Germinal center (tissue), 1 donor: ENCODE measurements at regions not wholly inside any gene's neighbourhood (a gene's known extent, or its start where the extent isn't known, plus 50 kb on each side); places are given as distances from the start of the nearest gene placed in this dataset.

ENCODE experiments used
- DNase-seq: peaks from one replicate; pipeline ENCODE4 v3.0.0; 2012; ENCODE audit warnings: mixed read lengths, low spot score

- DNase-seq, result no peak
These were observed 61.7 kb upstream of the PSD2 start for GRCh38 chr5:139733698-139734538.

- DNase-seq, result no peak
These were observed 61.1 kb upstream of the PSD2 start for GRCh38 chr5:139734539-139734916.

GRCh38 chr5:139738193-139739149 is 57.1 kb upstream of the PSD2 start:
- no peak for DNase-seq

- DNase-seq, result no peak
These were observed 56.2 kb upstream of the PSD2 start for GRCh38 chr5:139739150-139739974.

GRCh38 chr5:139740138-139740991 is 55.2 kb upstream of the PSD2 start:
- no peak for DNase-seq

- DNase-seq, result no peak
These were observed 54.5 kb upstream of the PSD2 start for GRCh38 chr5:139740992-139741672.

GRCh38 chr5:139741823-139742172 is 53.8 kb upstream of the PSD2 start:
- no peak for DNase-seq

- DNase-seq, result no peak
These were observed 53.3 kb upstream of the PSD2 start for GRCh38 chr5:139742173-139742903.

GRCh38 chr5:139743001-139743771 is 52.4 kb upstream of the PSD2 start:
- DNase-seq, result no peak

GRCh38 chr5:139743804-139744203 is 51.8 kb upstream of the PSD2 start:
- no peak for DNase-seq

- no peak for DNase-seq
These were observed 51.0 kb upstream of the PSD2 start for GRCh38 chr5:139744471-139745131.

GRCh38 chr5:139745132-139745799 is 50.3 kb upstream of the PSD2 start:
- no peak for DNase-seq

- DNase-seq, result peak; percentile 88
These were observed 49.6 kb upstream of the PSD2 start for GRCh38 chr5:139745800-139746690.
